ENCODE measurements at regions not wholly inside any gene's neighbourhood (a gene's known extent, or its start where the extent isn't known, plus 50 kb on each side); places are given as distances from the start of the nearest gene placed in this dataset.

GRCh38 chr7:124196519-124196918 is 163.7 kb upstream of the TMEM229A start:
- no peak overlapping the region for H3K4me2 ChIP-seq (ENCODE audit: insufficient read depth, low read length)
- TF ChIP-seq EZH2 (IDR thresholded peaks at IDR 0.05; ENCODE audit: borderline replicate concordance, low read depth, low read length, severe bottlenecking), result no peak
- no peak for TF ChIP-seq CTCF (IDR thresholded peaks at IDR 0.05; ENCODE audit: borderline replicate concordance, extremely low read depth, low read length, poor library complexity, severe bottlenecking)
- no peaks in the 10 kb centered on the region for H3K9me3 ChIP-seq (ENCODE audit: insufficient read depth, low read length, severe bottlenecking)
- H3K4me1 ChIP-seq (ENCODE audit: insufficient read depth, low read length), result no peaks in the 10 kb centered on the region
- ATAC-seq (ENCODE audit: insufficient read depth, low read depth) (no peak), DNase-seq (no peak)
- H4K20me1 ChIP-seq (ENCODE audit: insufficient read depth, low read length), result no peaks in the 10 kb centered on the region
- no peaks in the 10 kb centered on the region for H3K27me3 ChIP-seq (ENCODE audit: insufficient read depth, low read length, poor library complexity)
- H2AFZ ChIP-seq (ENCODE audit: low read depth, low read length), result no peak overlapping the region
- no peak overlapping the region for H3K27ac ChIP-seq (ENCODE audit: low read length)
- no peaks in the 10 kb centered on the region for H3K36me3 ChIP-seq (ENCODE audit: insufficient read depth, low read length)
- H3K9ac ChIP-seq (ENCODE audit: low read depth, low read length), result no peak overlapping the region
- H3K79me2 ChIP-seq (ENCODE audit: insufficient read depth, low read length), result no peaks in the 10 kb centered on the region
- H3K4me3 ChIP-seq (ENCODE audit: low read depth in 1 of 2, low read length in 2 of 2), result no peak overlapping the region

GRCh38 chr7:124192885-124193284 is 160.0 kb upstream of the TMEM229A start:
- H3K27ac ChIP-seq (ENCODE audit: low read length), result no peak overlapping the region
- TF ChIP-seq CTCF (IDR thresholded peaks at IDR 0.05; ENCODE audit: borderline replicate concordance, extremely low read depth, low read length, poor library complexity, severe bottlenecking) (no peak), EZH2 (IDR thresholded peaks at IDR 0.05; ENCODE audit: borderline replicate concordance, low read depth, low read length, severe bottlenecking) (no peak)
- H3K4me3 ChIP-seq (ENCODE audit: low read depth in 1 of 2, low read length in 2 of 2), result no peak overlapping the region
- H3K36me3 ChIP-seq (ENCODE audit: insufficient read depth, low read length), result no peaks in the 10 kb centered on the region
- H3K9me3 ChIP-seq (ENCODE audit: insufficient read depth, low read length, severe bottlenecking), result no peaks in the 10 kb centered on the region
- H3K4me2 ChIP-seq (ENCODE audit: insufficient read depth, low read length), result no peak overlapping the region
- DNase-seq (no peak), ATAC-seq (ENCODE audit: insufficient read depth, low read depth) (no peak)
- H4K20me1 ChIP-seq (ENCODE audit: insufficient read depth, low read length), result no peaks in the 10 kb centered on the region
- H3K79me2 ChIP-seq (ENCODE audit: insufficient read depth, low read length), result no peaks in the 10 kb centered on the region
- no peaks in the 10 kb centered on the region for H3K4me1 ChIP-seq (ENCODE audit: insufficient read depth, low read length)
- H2AFZ ChIP-seq (ENCODE audit: low read depth, low read length), result no peak overlapping the region
- no peak overlapping the region for H3K9ac ChIP-seq (ENCODE audit: low read depth, low read length)
- H3K27me3 ChIP-seq (ENCODE audit: insufficient read depth, low read length, poor library complexity), result no peaks in the 10 kb centered on the region

GRCh38 chr7:124191713-124192112 is 158.8 kb upstream of the TMEM229A start:
- Histone ChIP-seq H3K4me2 (ENCODE audit: insufficient read depth, low read length) (no peak overlapping the region), H2AFZ (ENCODE audit: low read depth, low read length) (no peak overlapping the region), H3K4me3 (ENCODE audit: low read depth in 1 of 2, low read length in 2 of 2) (no peak overlapping the region), H3K27ac (ENCODE audit: low read length) (no peak overlapping the region), H3K9ac (ENCODE audit: low read depth, low read length) (no peak overlapping the region), H3K36me3 (ENCODE audit: insufficient read depth, low read length) (no peaks in the 10 kb centered on the region), H3K9me3 (ENCODE audit: insufficient read depth, low read length, severe bottlenecking) (no peaks in the 10 kb centered on the region), H4K20me1 (ENCODE audit: insufficient read depth, low read length) (no peaks in the 10 kb centered on the region), H3K79me2 (ENCODE audit: insufficient read depth, low read length) (no peaks in the 10 kb centered on the region), H3K27me3 (ENCODE audit: insufficient read depth, low read length, poor library complexity) (no peaks in the 10 kb centered on the region), H3K4me1 (ENCODE audit: insufficient read depth, low read length) (no peaks in the 10 kb centered on the region)
- TF ChIP-seq EZH2 (IDR thresholded peaks at IDR 0.05; ENCODE audit: borderline replicate concordance, low read depth, low read length, severe bottlenecking), result no peak
- TF ChIP-seq CTCF (IDR thresholded peaks at IDR 0.05; ENCODE audit: borderline replicate concordance, extremely low read depth, low read length, poor library complexity, severe bottlenecking), result no peak
- no peak for DNase-seq
- ATAC-seq (ENCODE audit: insufficient read depth, low read depth), result no peak

- Histone ChIP-seq H3K4me3 (ENCODE audit: low read depth in 1 of 2, low read length in 2 of 2) (no peak overlapping the region), H3K9ac (ENCODE audit: low read depth, low read length) (no peak overlapping the region), H3K79me2 (ENCODE audit: insufficient read depth, low read length) (no peaks in the 10 kb centered on the region), H3K27me3 (ENCODE audit: insufficient read depth, low read length, poor library complexity) (no peaks in the 10 kb centered on the region), H3K4me2 (ENCODE audit: insufficient read depth, low read length) (no peak overlapping the region), H3K27ac (ENCODE audit: low read length) (no peak overlapping the region), H3K9me3 (ENCODE audit: insufficient read depth, low read length, severe bottlenecking) (no peaks in the 10 kb centered on the region), H3K36me3 (ENCODE audit: insufficient read depth, low read length) (no peaks in the 10 kb centered on the region), H4K20me1 (ENCODE audit: insufficient read depth, low read length) (no peaks in the 10 kb centered on the region), H3K4me1 (ENCODE audit: insufficient read depth, low read length) (no peaks in the 10 kb centered on the region), H2AFZ (ENCODE audit: low read depth, low read length) (no peak overlapping the region)
- DNase-seq (no peak), ATAC-seq (ENCODE audit: insufficient read depth, low read depth) (no peak)
- TF ChIP-seq CTCF (IDR thresholded peaks at IDR 0.05; ENCODE audit: borderline replicate concordance, extremely low read depth, low read length, poor library complexity, severe bottlenecking) (no peak), EZH2 (IDR thresholded peaks at IDR 0.05; ENCODE audit: borderline replicate concordance, low read depth, low read length, severe bottlenecking) (no peak)
Observed at GRCh38 chr7:124191030-124191429, 158.2 kb upstream of the TMEM229A start.
